Bronchial epithelial cell (primary cell): ENCODE measurements at regions not wholly inside any gene's neighbourhood (a gene's known extent, or its start where the extent isn't known, plus 50 kb on each side); places are given as distances from the start of the nearest gene placed in this dataset.

Experiments used
- DNase-seq: peaks from one replicate; pipeline ENCODE4 v3.0.0-alpha.2; 2010; ENCODE audit warnings: low read depth
- FAIRE-seq: peaks from 2 replicates; lab custom pipeline; 2011; peaks lifted over from hg19 to GRCh38; lab: Jason Lieb, UNC
- H3K27me3 ChIP-seq: 2 replicates; pipeline ENCODE4 v1.5.1; 2011; ENCODE audit warnings: low read length; ENCODE audit not compliant: control insufficient read depth, insufficient read depth
- H3K36me3 ChIP-seq: 2 replicates; pipeline ENCODE4 v1.5.1; 2011; ENCODE audit warnings: low read length; ENCODE audit not compliant: control insufficient read depth, insufficient read depth
- H3K4me3 ChIP-seq: 2 replicates; pipeline ENCODE4 v1.5.1; 2011; ENCODE audit warnings: mild to moderate bottlenecking, low read depth, low read length, control low read depth
- TF ChIP-seq, protein P1 (sequence below): IDR thresholded peaks from 2 replicates; pipeline ENCODE4 v1.5.1; 2011; ENCODE audit warnings: mild to moderate bottlenecking, moderate library complexity, low read length, control low read depth, inconsistent platforms; ENCODE audit not compliant: insufficient read depth, severe bottlenecking

DNA sequence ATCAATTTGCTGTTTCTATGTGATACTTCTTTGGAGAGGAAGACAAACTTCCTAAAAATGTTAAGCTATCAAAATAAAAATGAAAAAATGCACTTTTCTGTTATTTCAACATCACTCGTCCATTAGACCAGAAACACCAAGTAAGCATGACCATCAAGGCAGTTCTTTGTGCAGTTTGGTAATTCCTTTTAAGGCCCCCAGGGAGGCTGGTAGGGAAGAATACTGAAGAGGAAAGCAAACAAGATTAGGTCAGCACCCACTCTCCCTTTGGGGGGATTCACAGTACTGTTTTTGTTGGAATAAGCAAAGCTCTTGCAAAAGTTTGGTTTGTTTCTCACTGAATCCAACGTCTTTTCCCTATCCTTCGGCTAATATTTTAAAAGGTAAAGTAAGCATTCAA lies 206.8 kb upstream of the SLC35B3 start:
- TF ChIP-seq, protein P1, sequence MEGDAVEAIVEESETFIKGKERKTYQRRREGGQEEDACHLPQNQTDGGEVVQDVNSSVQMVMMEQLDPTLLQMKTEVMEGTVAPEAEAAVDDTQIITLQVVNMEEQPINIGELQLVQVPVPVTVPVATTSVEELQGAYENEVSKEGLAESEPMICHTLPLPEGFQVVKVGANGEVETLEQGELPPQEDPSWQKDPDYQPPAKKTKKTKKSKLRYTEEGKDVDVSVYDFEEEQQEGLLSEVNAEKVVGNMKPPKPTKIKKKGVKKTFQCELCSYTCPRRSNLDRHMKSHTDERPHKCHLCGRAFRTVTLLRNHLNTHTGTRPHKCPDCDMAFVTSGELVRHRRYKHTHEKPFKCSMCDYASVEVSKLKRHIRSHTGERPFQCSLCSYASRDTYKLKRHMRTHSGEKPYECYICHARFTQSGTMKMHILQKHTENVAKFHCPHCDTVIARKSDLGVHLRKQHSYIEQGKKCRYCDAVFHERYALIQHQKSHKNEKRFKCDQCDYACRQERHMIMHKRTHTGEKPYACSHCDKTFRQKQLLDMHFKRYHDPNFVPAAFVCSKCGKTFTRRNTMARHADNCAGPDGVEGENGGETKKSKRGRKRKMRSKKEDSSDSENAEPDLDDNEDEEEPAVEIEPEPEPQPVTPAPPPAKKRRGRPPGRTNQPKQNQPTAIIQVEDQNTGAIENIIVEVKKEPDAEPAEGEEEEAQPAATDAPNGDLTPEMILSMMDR, result no peak
- DNase-seq, result no peak
- no peaks in the 10 kb centered on the region for H3K36me3 ChIP-seq
- H3K4me3 ChIP-seq, result no peak overlapping the region
- no peaks in the 10 kb centered on the region for H3K27me3 ChIP-seq
- FAIRE-seq, result no peak

DNA sequence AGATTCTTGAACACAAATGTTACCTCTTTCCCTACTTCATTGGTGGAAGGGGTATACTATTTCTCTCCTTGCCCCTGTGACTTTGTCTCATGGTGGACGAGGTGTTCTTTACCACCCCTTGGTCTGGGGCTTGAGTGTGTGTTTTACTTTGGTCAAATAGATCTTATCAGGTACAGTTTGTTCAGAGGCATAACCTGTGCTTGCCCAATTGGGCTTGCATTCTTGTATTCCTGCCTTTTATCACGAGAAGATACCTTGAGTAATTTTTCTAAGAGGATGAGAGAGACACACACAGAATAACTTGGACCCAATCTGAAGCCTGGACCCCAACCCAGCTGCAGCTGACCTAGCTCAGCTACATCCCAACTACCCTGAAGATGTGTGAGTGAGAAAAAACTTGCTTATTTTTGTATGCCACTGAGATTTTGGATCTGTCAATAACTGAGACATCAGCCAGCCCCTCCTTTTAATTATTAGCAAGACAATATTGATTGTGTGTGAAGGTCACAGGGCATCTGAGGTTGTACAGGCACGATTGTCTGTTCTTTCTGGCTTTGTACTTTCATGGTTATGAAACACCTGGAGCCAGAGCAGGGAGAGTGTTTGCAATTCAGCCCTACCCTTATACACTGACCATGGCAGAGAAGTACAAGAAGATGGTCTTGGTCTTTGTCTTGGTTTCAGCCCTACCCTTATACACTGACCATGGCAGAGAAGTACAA lies 204.7 kb upstream of the SLC35B3 start:
- H3K27me3 ChIP-seq, result no peaks in the 10 kb centered on the region
- FAIRE-seq, result no peak

DNA sequence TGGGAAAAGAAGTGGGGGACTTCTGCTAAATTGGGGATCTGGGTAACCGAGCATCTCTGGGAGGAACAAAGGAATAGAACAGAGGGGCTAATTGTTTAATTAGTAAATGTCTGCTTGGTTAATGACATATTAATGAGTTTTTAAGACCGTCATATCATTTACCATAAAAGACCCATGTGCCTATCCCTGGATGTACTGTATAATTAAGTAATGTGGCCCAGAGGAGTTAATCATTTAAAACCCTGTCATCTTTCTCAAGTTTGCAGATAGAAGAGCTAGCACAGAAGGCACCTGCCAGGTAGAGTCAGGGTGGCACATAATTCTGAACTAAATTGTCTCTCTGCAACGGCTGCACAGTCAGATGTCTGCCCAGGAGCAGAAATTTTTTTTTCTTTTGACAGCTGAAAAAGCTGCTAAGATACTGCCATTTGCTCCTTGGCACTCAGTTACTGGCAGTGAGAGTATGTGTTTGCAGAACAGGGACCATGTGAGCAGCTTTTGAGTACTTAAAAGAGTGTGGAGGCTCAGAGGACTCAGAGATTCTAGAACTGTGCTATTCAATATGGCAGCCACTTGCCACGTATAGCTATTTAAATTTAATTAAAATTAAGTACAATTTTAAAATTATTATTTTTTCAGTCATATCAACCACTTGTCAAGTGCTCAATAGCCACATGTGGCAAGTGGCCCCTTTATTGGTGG lies 202.7 kb upstream of the SLC35B3 start:
- H3K4me3 ChIP-seq, result no peak overlapping the region
- FAIRE-seq, result no peak
- H3K27me3 ChIP-seq, result no peaks in the 10 kb centered on the region
- DNase-seq, result no peak
- TF ChIP-seq, protein P1, result no peak
- no peaks in the 10 kb centered on the region for H3K36me3 ChIP-seq

More for the DNA sequence above, 204.7 kb upstream of the SLC35B3 start:
- no peaks in the 10 kb centered on the region for H3K36me3 ChIP-seq
- TF ChIP-seq, protein P1, result no peak
- no peak for DNase-seq
- H3K4me3 ChIP-seq, result no peak overlapping the region

DNA sequence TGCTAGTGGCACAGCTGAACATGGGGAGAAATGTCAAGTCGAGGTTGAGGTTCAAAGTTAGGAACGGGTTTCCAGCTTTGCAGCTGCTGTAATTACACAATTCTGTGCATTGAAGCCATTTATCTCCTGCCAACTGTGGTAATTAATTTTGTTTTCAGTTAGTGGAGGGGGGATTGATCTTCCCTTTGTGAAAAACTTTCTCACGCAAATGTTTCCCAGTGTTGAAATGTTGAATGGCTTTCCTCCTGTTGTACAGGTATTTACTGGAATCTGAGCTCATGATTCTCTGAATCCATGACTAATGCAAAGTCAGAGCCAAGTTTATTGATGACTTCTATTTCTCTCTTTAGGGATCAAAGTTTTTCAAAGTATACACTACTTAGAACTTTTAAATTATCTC lies 198.4 kb upstream of the SLC35B3 start:
- no peaks in the 10 kb centered on the region for H3K36me3 ChIP-seq
- TF ChIP-seq, protein P1, result no peak
- no peaks in the 10 kb centered on the region for H3K27me3 ChIP-seq
- no peak overlapping the region for H3K4me3 ChIP-seq
- DNase-seq, result peak; percentile 63
- no peak for FAIRE-seq

DNA sequence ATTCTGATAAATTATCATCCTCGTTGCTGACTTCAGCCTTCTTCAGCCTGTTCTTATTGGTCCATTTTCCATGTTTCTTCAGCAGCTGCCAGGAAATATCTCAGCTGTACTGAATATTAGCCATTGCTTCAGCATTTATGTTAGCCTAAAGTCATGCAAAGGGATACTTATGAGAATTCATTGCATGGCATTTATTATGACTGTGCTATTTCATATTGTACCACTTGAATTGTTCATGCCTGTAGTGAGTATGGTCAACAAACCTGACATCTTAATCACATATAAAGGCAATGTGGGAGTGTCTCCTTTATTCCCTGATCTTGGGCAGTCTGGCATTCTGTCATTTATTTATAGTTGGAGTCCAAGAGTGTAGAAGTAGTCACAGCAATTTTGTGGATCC lies 193.4 kb upstream of the SLC35B3 start:
- no peak overlapping the region for H3K4me3 ChIP-seq
- TF ChIP-seq, protein P1, result no peak
- FAIRE-seq, result no peak

DNA sequence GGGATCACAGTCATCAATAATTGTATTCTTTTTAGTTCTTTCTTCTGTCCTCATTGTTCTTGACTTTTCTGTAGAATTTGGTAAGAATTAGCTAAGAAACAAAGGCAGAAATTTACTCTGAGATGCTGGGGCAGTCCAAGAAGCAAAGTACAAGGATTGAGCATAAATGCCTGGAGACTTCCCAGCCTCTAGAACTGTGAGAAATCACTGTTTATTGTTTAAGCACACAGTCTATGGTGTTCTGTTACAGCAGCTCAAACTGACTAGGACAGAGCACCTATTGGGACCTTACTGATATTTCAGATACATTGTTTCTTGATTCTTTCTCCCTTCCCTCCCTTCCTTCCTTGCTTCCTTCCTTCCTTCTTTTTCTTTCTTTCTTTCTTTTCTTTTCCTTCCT lies 192.7 kb upstream of the SLC35B3 start:
- DNase-seq (peak; percentile 54), FAIRE-seq (no peak)
- TF ChIP-seq, protein P1, result no peak
- H3K27me3 ChIP-seq, result no peaks in the 10 kb centered on the region
- H3K36me3 ChIP-seq, result no peaks in the 10 kb centered on the region
- no peak overlapping the region for H3K4me3 ChIP-seq

More for the DNA sequence above, 193.4 kb upstream of the SLC35B3 start:
- no peaks in the 10 kb centered on the region for H3K36me3 ChIP-seq
- no peaks in the 10 kb centered on the region for H3K27me3 ChIP-seq
- DNase-seq, result peak; percentile 61
